Mesothelial cell of epicardium (in vitro differentiated cells): ENCODE measurements at regions not wholly inside any gene's neighbourhood (a gene's known extent, or its start where the extent isn't known, plus 50 kb on each side); places are given as distances from the start of the nearest gene placed in this dataset.

ENCODE experiments used
- DNase-seq, 2 experiments: peaks; one replicate each; pipeline ENCODE4 v3.0.0; 2021; ENCODE audit warnings: low spot score in 2 of 2; ENCODE audit not compliant: unreplicated experiment in 2 of 2
- H3K27ac Mint-ChIP-seq: 2 replicates; pipeline ENCODE4 v1.8.0; 2021; ENCODE audit warnings: mixed read lengths
- H3K27me3 Mint-ChIP-seq: 2 replicates; pipeline ENCODE4 v1.8.0; 2021; ENCODE audit warnings: low read depth, mixed read lengths
- H3K36me3 Mint-ChIP-seq: 2 replicates; pipeline ENCODE4 v1.8.0; 2021; ENCODE audit warnings: mixed read lengths
- H3K4me1 Mint-ChIP-seq: 2 replicates; pipeline ENCODE4 v1.8.0; 2021; ENCODE audit warnings: mixed read lengths
- H3K4me3 Mint-ChIP-seq: 2 replicates; pipeline ENCODE4 v1.8.0; 2021; ENCODE audit warnings: mild to moderate bottlenecking, moderate library complexity, mixed read lengths
- H3K9me3 Mint-ChIP-seq: 2 replicates; pipeline ENCODE4 v1.8.0; 2021; ENCODE audit warnings: mixed read lengths
- TF ChIP-seq, protein P1 (sequence below): fragments of 200-600 bp; sonication (generic); IDR thresholded peaks from one replicate; pipeline ENCODE4 v1.5.0; 2021; ENCODE audit warnings: antibody characterized with exemption; ENCODE audit not compliant: unreplicated experiment

- no peak for DNase-seq
- no peaks in the 10 kb centered on the region for H3K9me3 Mint-ChIP-seq
- peaks cover 6% of the 10 kb centered on the region for H3K4me1 Mint-ChIP-seq
- no peak overlapping the region for H3K27ac Mint-ChIP-seq
- H3K4me3 Mint-ChIP-seq = no peak overlapping the region
- H3K36me3 Mint-ChIP-seq = no peaks in the 10 kb centered on the region
- peaks cover 3% of the 10 kb centered on the region for H3K27me3 Mint-ChIP-seq
- TF ChIP-seq, protein P1, sequence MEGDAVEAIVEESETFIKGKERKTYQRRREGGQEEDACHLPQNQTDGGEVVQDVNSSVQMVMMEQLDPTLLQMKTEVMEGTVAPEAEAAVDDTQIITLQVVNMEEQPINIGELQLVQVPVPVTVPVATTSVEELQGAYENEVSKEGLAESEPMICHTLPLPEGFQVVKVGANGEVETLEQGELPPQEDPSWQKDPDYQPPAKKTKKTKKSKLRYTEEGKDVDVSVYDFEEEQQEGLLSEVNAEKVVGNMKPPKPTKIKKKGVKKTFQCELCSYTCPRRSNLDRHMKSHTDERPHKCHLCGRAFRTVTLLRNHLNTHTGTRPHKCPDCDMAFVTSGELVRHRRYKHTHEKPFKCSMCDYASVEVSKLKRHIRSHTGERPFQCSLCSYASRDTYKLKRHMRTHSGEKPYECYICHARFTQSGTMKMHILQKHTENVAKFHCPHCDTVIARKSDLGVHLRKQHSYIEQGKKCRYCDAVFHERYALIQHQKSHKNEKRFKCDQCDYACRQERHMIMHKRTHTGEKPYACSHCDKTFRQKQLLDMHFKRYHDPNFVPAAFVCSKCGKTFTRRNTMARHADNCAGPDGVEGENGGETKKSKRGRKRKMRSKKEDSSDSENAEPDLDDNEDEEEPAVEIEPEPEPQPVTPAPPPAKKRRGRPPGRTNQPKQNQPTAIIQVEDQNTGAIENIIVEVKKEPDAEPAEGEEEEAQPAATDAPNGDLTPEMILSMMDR = no peak
These were observed 1056.7 kb downstream of the STIM2 start for GRCh38 chr4:27917381-27917780.

- Mint-ChIP-seq H3K27ac (no peak overlapping the region), H3K4me1 (peaks cover 6% of the 10 kb centered on the region), H3K9me3 (no peaks in the 10 kb centered on the region), H3K27me3 (peaks cover 5% of the 10 kb centered on the region), H3K4me3 (no peak overlapping the region), H3K36me3 (no peaks in the 10 kb centered on the region)
- TF ChIP-seq, protein P1 = no peak
- DNase-seq = no peak
These were observed 1060.6 kb downstream of the STIM2 start for GRCh38 chr4:27921231-27921630.

DNA sequence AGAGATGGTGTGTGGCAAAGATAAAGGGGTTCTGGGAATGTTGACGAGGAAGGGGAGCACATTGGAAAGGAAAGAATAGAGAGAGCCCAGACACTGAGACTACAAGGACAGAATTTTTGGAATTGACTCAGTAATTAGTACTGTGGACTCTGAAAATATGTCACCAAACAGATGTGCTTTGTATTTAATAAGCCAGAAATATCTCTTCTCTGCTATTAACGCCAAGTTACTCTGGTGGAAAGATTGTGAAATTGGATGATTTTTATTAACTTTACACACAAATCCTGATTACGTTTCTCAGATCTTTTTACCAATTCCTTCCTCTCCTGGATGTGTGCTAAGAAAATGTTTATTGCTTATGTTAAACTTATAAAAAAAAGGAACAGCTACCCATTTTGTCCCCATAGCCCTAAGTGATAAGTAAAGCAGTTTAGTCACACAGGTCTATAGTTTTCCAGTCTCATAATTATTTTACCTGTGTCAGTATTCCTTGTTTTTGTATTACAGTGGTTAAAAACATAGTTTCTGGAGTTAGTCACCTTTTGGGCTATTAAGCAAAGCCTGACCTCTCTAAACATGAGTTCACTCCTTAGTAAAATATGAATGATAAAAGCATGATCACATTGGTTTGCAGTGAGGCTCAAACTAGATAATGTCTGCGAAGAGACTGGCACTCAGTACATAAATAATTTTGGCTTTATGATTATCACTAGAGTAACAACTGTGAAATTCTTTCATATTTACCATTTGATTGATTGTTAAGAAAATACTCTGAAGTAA, 1068.3 kb downstream of the STIM2 start:
- no peak for DNase-seq
- Mint-ChIP-seq H3K4me3 (no peak overlapping the region), H3K27me3 (no peaks in the 10 kb centered on the region), H3K9me3 (no peaks in the 10 kb centered on the region), H3K27ac (no peak overlapping the region), H3K36me3 (no peaks in the 10 kb centered on the region), H3K4me1 (no peaks in the 10 kb centered on the region)
- TF ChIP-seq, protein P1 = no peak

DNA sequence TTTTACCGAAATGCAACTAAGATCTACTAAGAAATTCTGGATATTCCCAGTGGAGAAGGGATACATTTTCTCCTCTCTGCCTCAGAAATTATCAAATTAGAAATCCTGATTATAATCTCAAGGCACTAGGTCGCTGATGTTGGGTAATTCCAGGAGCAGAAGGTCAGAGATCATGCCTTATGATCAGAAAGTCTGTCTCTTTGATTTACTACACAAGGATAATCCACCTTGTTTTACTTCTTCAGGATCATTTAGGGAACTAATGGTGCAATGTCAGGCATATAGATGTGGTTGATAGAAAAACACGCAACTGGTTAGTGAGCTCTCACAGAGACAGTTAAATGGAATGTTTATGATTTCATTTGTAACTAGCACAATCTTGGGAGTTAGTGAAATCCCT, 1069.7 kb downstream of the STIM2 start:
- no peaks in the 10 kb centered on the region for H3K4me1 Mint-ChIP-seq
- H3K4me3 Mint-ChIP-seq = no peak overlapping the region
- H3K27me3 Mint-ChIP-seq = no peaks in the 10 kb centered on the region
- no peaks in the 10 kb centered on the region for H3K36me3 Mint-ChIP-seq
- no peaks in the 10 kb centered on the region for H3K9me3 Mint-ChIP-seq
- TF ChIP-seq, protein P1 = no peak
- H3K27ac Mint-ChIP-seq = no peak overlapping the region
- DNase-seq = no peak

DNA sequence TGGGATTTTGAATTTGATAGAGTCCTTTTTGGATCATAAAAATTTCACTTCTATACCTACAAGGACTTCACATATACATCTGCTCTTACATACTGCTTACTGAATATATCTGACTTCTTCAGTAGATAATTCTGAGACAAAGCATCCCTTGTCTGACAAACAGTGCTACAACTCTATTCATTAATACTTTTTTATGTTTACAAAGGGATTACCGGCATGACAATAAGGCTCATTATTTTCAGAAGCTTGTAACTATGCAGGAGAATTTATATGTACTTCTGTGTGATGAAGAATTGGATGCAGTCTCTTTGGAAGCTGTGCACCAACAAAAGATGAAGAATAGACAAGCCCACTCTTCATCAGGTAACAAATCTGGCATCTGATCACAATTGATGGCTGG, 1070.3 kb downstream of the STIM2 start:
- no peak for DNase-seq
- H3K27ac Mint-ChIP-seq = no peak overlapping the region
- H3K4me1 Mint-ChIP-seq = no peaks in the 10 kb centered on the region
- H3K27me3 Mint-ChIP-seq = no peaks in the 10 kb centered on the region
- no peaks in the 10 kb centered on the region for H3K36me3 Mint-ChIP-seq
- TF ChIP-seq, protein P1 = no peak
- H3K4me3 Mint-ChIP-seq = no peak overlapping the region
- no peaks in the 10 kb centered on the region for H3K9me3 Mint-ChIP-seq

- Mint-ChIP-seq H3K9me3 (no peaks in the 10 kb centered on the region), H3K36me3 (no peaks in the 10 kb centered on the region), H3K4me1 (no peaks in the 10 kb centered on the region), H3K27me3 (no peaks in the 10 kb centered on the region), H3K4me3 (no peak overlapping the region), H3K27ac (no peak overlapping the region)
- TF ChIP-seq, protein P1 = no peak
- no peak for DNase-seq
These were observed 1070.9 kb downstream of the STIM2 start for GRCh38 chr4:27931584-27931983.
